ENCODE measurements at regions not wholly inside any gene's neighbourhood (a gene's known extent, or its start where the extent isn't known, plus 50 kb on each side); places are given as distances from the start of the nearest gene placed in this dataset.

GRCh38 chr22:27124351-27124966 lies 467.1 kb downstream of the MIAT start:
- H3K4me1 ChIP-seq (ENCODE audit: control insufficient read depth, insufficient read depth, low read length, poor library complexity, severe bottlenecking), result no peaks in the 10 kb centered on the region
- peaks cover 5% of the 10 kb centered on the region for H3K9me3 ChIP-seq (ENCODE audit: control insufficient read depth, low read length)
- WGBS, 2 experiments (ENCODE audit: insufficient coverage in 2 of 2), result 92 to 93% methylated on average over 11 to 14 of the region's 16 CpGs
- H3K27ac ChIP-seq (ENCODE audit: low read depth, low read length, severe bottlenecking), result no peak overlapping the region
- no peaks in the 10 kb centered on the region for H3K36me3 ChIP-seq (ENCODE audit: control insufficient read depth, insufficient read depth, low read length)
- no peak overlapping the region for H3K4me3 ChIP-seq (ENCODE audit: extremely low read depth, insufficient read depth, low read length, poor library complexity, severe bottlenecking)

- Histone ChIP-seq H3K9me3 (ENCODE audit: control insufficient read depth, low read length) (no peaks in the 10 kb centered on the region), H3K4me1 (ENCODE audit: control insufficient read depth, insufficient read depth, low read length, poor library complexity, severe bottlenecking) (no peaks in the 10 kb centered on the region), H3K27ac (ENCODE audit: low read depth, low read length, severe bottlenecking) (no peak overlapping the region), H3K4me3 (ENCODE audit: extremely low read depth, insufficient read depth, low read length, poor library complexity, severe bottlenecking) (no peak overlapping the region), H3K36me3 (ENCODE audit: control insufficient read depth, insufficient read depth, low read length) (no peaks in the 10 kb centered on the region)
- 80% methylated on average over 1 of the region's 3 CpGs; no CpG with 5 or more reads in 1 of the 2 experiments for WGBS, 2 experiments (ENCODE audit: insufficient coverage in 2 of 2)
These were observed 468.2 kb downstream of the MIAT start for GRCh38 chr22:27125539-27125938.

- no peaks in the 10 kb centered on the region for H3K36me3 ChIP-seq (ENCODE audit: control insufficient read depth, insufficient read depth, low read length)
- WGBS, 2 experiments (ENCODE audit: insufficient coverage in 2 of 2), result 83 to 90% methylated on average over 1 to 2 of the region's 5 CpGs
- H3K4me1 ChIP-seq (ENCODE audit: control insufficient read depth, insufficient read depth, low read length, poor library complexity, severe bottlenecking), result peaks cover 5% of the 10 kb centered on the region
- no peak overlapping the region for H3K4me3 ChIP-seq (ENCODE audit: extremely low read depth, insufficient read depth, low read length, poor library complexity, severe bottlenecking)
- no peak overlapping the region for H3K27ac ChIP-seq (ENCODE audit: low read depth, low read length, severe bottlenecking)
- H3K9me3 ChIP-seq (ENCODE audit: control insufficient read depth, low read length), result no peaks in the 10 kb centered on the region
These were observed 470.5 kb downstream of the MIAT start for GRCh38 chr22:27127911-27128310.

- 71 to 81% methylated on average over 6 to 7 of the region's 9 CpGs for WGBS, 2 experiments (ENCODE audit: insufficient coverage in 2 of 2)
These were observed 471.2 kb downstream of the MIAT start for GRCh38 chr22:27128461-27129085.

GRCh38 chr22:27129266-27129665 lies 471.9 kb downstream of the MIAT start:
- Histone ChIP-seq H3K27ac (ENCODE audit: low read depth, low read length, severe bottlenecking) (no peak overlapping the region), H3K9me3 (ENCODE audit: control insufficient read depth, low read length) (no peaks in the 10 kb centered on the region), H3K4me3 (ENCODE audit: extremely low read depth, insufficient read depth, low read length, poor library complexity, severe bottlenecking) (no peak overlapping the region), H3K4me1 (ENCODE audit: control insufficient read depth, insufficient read depth, low read length, poor library complexity, severe bottlenecking) (peaks cover 15% of the 10 kb centered on the region), H3K36me3 (ENCODE audit: control insufficient read depth, insufficient read depth, low read length) (no peaks in the 10 kb centered on the region)
- WGBS, 2 experiments (ENCODE audit: insufficient coverage in 2 of 2), result 100% methylated on average over 1 of the region's 2 CpGs

More at GRCh38 chr22:27128461-27129085, 471.2 kb downstream of the MIAT start:
- H3K4me1 ChIP-seq (ENCODE audit: control insufficient read depth, insufficient read depth, low read length, poor library complexity, severe bottlenecking), result peaks cover 8% of the 10 kb centered on the region
- H3K4me3 ChIP-seq (ENCODE audit: extremely low read depth, insufficient read depth, low read length, poor library complexity, severe bottlenecking), result no peak overlapping the region
- no peaks in the 10 kb centered on the region for H3K36me3 ChIP-seq (ENCODE audit: control insufficient read depth, insufficient read depth, low read length)
- no peak overlapping the region for H3K27ac ChIP-seq (ENCODE audit: low read depth, low read length, severe bottlenecking)
- H3K9me3 ChIP-seq (ENCODE audit: control insufficient read depth, low read length), result no peaks in the 10 kb centered on the region

- WGBS, 2 experiments (ENCODE audit: insufficient coverage in 2 of 2), result 73 to 90% methylated on average over 2 to 4 of the region's 4 CpGs
- H3K9me3 ChIP-seq (ENCODE audit: control insufficient read depth, low read length), result peaks cover under 1% of the 10 kb centered on the region
- no peak overlapping the region for H3K4me3 ChIP-seq (ENCODE audit: extremely low read depth, insufficient read depth, low read length, poor library complexity, severe bottlenecking)
- H3K4me1 ChIP-seq (ENCODE audit: control insufficient read depth, insufficient read depth, low read length, poor library complexity, severe bottlenecking), result peaks cover 26% of the 10 kb centered on the region
- no peaks in the 10 kb centered on the region for H3K36me3 ChIP-seq (ENCODE audit: control insufficient read depth, insufficient read depth, low read length)
- no peak overlapping the region for H3K27ac ChIP-seq (ENCODE audit: low read depth, low read length, severe bottlenecking)
These were observed 473.5 kb downstream of the MIAT start for GRCh38 chr22:27130906-27131305.

GRCh38 chr22:27131346-27131745 lies 474.0 kb downstream of the MIAT start:
- WGBS, 2 experiments (ENCODE audit: insufficient coverage in 2 of 2), result 57 to 63% methylated on average over 3 of the region's 4 CpGs
- no peak overlapping the region for H3K27ac ChIP-seq (ENCODE audit: low read depth, low read length, severe bottlenecking)
- no peaks in the 10 kb centered on the region for H3K36me3 ChIP-seq (ENCODE audit: control insufficient read depth, insufficient read depth, low read length)
- peaks cover 5% of the 10 kb centered on the region for H3K9me3 ChIP-seq (ENCODE audit: control insufficient read depth, low read length)
- no peak overlapping the region for H3K4me3 ChIP-seq (ENCODE audit: extremely low read depth, insufficient read depth, low read length, poor library complexity, severe bottlenecking)
- peaks cover 26% of the 10 kb centered on the region for H3K4me1 ChIP-seq (ENCODE audit: control insufficient read depth, insufficient read depth, low read length, poor library complexity, severe bottlenecking)

DNA sequence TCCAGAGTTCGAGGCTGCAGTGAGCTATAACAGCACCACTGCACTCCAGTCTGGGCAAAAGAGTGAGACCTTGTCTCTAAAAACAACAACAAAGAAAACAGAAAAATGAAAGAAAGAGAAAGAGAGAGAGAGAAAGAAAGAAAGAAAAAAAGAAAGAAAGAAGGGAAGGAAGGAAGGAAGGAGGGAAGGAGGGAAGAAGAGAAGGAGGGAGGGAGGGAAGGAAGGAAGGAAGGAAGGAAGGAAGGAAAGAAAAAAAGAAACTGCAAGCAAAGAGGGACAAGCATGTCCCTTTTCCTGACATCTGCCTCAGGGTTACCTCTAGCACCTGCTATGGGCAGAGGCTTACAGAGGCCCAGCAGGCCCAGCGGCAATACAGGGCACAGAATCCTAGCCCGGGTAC lies 475.0 kb downstream of the MIAT start:
- no peak overlapping the region for H3K4me3 ChIP-seq (ENCODE audit: extremely low read depth, insufficient read depth, low read length, poor library complexity, severe bottlenecking)
- WGBS, 2 experiments (ENCODE audit: insufficient coverage in 2 of 2), result 100% methylated on average over 2 of the region's 3 CpGs; no CpG with 5 or more reads in 1 of the 2 experiments

DNA sequence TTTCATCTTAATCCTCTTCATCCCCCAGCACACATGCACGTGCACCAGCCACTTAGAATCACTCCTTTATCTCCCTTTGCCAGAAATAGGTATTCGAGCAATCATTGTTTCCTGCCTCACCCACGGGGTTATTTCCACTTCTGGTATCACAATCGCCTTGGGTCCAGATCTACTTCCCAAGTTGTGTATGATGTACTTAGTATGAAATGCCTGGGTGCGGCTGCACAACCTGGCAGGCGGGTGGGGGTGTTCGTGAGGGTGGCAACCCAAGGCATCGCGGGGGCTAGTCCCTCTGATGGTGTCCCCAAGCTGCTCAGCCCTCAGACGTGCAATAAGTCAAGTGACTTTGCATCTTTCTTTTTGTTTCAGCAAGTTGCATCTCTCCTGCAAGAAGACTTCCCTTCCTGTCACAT lies 475.6 kb downstream of the MIAT start:
- Histone ChIP-seq H3K4me3 (ENCODE audit: extremely low read depth, insufficient read depth, low read length, poor library complexity, severe bottlenecking) (no peak overlapping the region), H3K9me3 (ENCODE audit: control insufficient read depth, low read length) (peaks cover 10% of the 10 kb centered on the region), H3K36me3 (ENCODE audit: control insufficient read depth, insufficient read depth, low read length) (no peaks in the 10 kb centered on the region), H3K4me1 (ENCODE audit: control insufficient read depth, insufficient read depth, low read length, poor library complexity, severe bottlenecking) (peaks cover 26% of the 10 kb centered on the region), H3K27ac (ENCODE audit: low read depth, low read length, severe bottlenecking) (no peak overlapping the region)
- 84 to 90% methylated on average over 3 to 10 of the region's 10 CpGs for WGBS, 2 experiments (ENCODE audit: insufficient coverage in 2 of 2)

More for the DNA sequence above, 475.0 kb downstream of the MIAT start:
- H3K36me3 ChIP-seq (ENCODE audit: control insufficient read depth, insufficient read depth, low read length), result no peaks in the 10 kb centered on the region
- H3K9me3 ChIP-seq (ENCODE audit: control insufficient read depth, low read length), result peaks cover 10% of the 10 kb centered on the region
- H3K27ac ChIP-seq (ENCODE audit: low read depth, low read length, severe bottlenecking), result no peak overlapping the region
- peaks cover 26% of the 10 kb centered on the region for H3K4me1 ChIP-seq (ENCODE audit: control insufficient read depth, insufficient read depth, low read length, poor library complexity, severe bottlenecking)

DNA sequence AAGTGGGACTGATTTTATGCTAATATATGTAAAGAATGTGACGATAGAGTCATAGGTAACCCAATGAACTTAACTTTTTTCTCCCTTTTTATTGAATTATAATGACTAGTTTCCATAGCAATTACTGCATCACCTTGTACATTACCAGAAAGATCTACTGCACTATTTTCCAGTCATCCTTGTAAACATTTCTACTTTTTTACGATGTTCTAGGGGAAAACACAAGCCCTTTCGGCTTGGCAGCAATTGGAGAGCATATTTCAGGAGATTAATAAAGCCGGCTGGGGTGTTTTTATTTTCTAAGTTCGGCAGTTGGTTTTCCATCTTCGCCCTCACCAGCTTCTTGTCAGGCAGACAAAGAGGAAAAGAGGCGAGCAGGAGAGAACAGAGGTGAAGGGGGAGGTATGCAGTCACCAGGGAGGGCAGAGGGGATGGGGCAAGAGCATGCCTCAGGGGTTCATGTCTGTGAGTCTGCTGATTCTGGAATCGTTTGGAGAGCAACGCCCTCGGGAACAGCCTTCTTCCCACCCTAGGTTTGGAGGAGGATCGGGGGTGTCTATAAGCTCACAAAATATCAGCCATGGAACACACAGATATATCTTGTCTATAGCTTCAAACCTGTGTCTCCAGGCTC lies 476.4 kb downstream of the MIAT start:
- peaks cover 10% of the 10 kb centered on the region for H3K9me3 ChIP-seq (ENCODE audit: control insufficient read depth, low read length)
- no peaks in the 10 kb centered on the region for H3K36me3 ChIP-seq (ENCODE audit: control insufficient read depth, insufficient read depth, low read length)
- H3K4me3 ChIP-seq (ENCODE audit: extremely low read depth, insufficient read depth, low read length, poor library complexity, severe bottlenecking), result no peak overlapping the region
- H3K27ac ChIP-seq (ENCODE audit: low read depth, low read length, severe bottlenecking), result no peak overlapping the region
- 70 to 85% methylated on average over 6 to 8 of the region's 11 CpGs for WGBS, 2 experiments (ENCODE audit: insufficient coverage in 2 of 2)
- peaks cover 26% of the 10 kb centered on the region for H3K4me1 ChIP-seq (ENCODE audit: control insufficient read depth, insufficient read depth, low read length, poor library complexity, severe bottlenecking)

DNA sequence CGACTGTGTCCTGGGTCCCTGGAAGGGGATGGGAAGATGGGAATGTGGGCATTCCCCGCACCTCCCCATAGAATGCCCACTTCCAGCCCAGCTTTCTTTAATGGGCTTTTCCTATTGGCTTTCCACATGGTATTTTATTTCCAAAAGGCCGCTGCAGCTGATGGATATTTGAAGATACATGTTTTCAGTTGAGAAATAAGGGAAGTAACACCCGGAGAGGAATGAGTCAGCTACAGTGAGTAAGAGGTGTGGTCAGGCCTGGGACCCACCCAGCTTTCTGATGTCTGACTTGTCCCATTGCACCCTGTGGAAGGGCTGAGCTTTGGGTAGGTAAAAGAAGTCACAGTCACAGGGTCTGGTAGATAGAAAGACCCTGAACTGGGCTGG lies 476.9 kb downstream of the MIAT start:
- H3K4me1 ChIP-seq (ENCODE audit: control insufficient read depth, insufficient read depth, low read length, poor library complexity, severe bottlenecking), result peaks cover 26% of the 10 kb centered on the region
- 57 to 92% methylated on average over 1 to 2 of the region's 4 CpGs for WGBS, 2 experiments (ENCODE audit: insufficient coverage in 2 of 2)
- H3K36me3 ChIP-seq (ENCODE audit: control insufficient read depth, insufficient read depth, low read length), result no peaks in the 10 kb centered on the region
- H3K27ac ChIP-seq (ENCODE audit: low read depth, low read length, severe bottlenecking), result no peak overlapping the region
- H3K4me3 ChIP-seq (ENCODE audit: extremely low read depth, insufficient read depth, low read length, poor library complexity, severe bottlenecking), result no peak overlapping the region
- H3K9me3 ChIP-seq (ENCODE audit: control insufficient read depth, low read length), result peaks cover 10% of the 10 kb centered on the region
